HG03025 (cell line): ENCODE measurements at regions not wholly inside any gene's neighbourhood (a gene's known extent, or its start where the extent isn't known, plus 50 kb on each side); places are given as distances from the start of the nearest gene placed in this dataset.

Experiments
- ATAC-seq: cut with Tn5 transposase; IDR thresholded peaks from one replicate; pipeline ENCODE4 v1.9.1; 2021; ENCODE audit warnings: mild to moderate bottlenecking, moderate library complexity; ENCODE audit not compliant: unreplicated experiment, low FRiP score

DNA sequence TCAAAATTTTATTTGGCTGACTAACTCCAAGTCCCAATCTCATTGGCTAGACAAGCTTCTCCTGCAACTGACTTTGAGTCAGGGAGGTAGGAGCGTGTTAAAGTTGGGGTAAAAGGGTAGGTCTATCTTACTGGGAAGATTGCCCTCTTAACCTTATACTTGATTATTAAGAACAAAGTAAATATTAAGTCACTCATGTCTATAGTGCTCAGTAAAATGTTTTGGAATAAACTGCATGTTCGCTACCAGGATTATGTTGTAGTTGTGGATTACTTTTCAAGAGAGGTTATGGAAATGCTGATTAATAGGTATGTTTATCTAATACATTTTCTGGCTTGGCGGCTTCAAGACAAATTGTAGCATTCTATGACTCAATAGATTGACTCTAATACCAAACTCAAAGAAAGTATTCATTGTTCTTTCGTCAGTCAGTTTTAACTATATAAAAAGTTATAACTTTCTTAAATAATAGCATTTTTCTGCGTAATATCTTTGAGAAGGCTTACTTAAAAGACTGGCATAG is 539.1 kb downstream of the PSAT1 start:
- ATAC-seq: no peak

DNA sequence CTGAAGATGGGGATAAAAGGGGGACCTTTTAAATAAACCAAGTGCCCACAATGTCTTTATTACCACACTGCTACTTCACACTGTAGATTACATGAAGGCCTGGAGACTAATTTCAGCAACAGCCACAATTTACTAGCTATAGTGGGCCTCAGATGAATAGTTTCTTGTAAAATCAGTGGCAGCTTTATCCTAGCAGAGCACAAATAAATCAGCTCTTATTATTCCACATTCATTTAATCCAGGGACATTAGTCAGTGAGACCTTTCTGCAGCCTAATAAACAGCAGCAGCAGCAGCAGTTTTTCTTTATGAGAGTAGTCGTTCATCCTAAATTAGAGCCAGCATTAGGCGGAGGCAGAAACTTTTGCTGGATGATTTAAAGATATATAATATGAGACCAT is 542.3 kb downstream of the PSAT1 start:
- no peak for ATAC-seq

DNA sequence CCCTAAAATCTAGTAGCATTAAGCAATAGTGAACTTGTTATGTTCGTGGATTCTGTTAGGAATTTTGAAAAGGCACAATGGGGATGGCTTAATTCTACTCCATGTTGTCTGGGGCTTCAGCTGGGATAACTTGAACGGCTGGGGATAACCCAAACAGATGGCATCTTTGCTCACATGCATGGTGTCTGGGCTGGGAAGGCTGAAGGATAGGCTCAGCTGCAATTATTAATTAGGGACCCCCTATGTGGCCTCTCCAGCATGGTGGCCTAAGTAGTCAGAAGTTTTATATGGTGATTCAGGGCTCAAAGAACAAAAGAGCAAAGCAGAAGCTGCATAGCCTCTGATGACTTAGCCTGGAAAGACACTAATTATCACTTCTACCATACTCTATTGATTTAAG is 551.1 kb downstream of the PSAT1 start:
- no peak for ATAC-seq

DNA sequence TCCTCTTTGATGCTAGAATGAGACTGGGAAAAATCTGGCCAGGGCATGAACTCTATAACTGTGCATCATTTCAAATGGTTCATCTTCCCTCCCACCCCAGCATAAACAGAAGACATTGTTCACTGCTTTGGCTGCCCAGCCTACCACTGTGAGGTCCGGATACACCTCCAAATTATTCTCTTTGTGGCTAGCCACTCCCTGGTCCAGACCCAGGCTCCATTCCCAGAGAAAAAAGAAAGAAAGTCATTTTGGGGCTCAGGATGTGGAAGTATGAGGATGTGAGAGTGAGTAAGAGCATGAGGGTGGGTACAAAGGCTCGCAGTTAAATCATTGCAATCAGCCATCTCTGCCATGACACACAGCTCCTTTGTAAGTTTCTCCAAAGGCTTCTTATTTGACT is 559.2 kb downstream of the PSAT1 start:
- no peak for ATAC-seq

DNA sequence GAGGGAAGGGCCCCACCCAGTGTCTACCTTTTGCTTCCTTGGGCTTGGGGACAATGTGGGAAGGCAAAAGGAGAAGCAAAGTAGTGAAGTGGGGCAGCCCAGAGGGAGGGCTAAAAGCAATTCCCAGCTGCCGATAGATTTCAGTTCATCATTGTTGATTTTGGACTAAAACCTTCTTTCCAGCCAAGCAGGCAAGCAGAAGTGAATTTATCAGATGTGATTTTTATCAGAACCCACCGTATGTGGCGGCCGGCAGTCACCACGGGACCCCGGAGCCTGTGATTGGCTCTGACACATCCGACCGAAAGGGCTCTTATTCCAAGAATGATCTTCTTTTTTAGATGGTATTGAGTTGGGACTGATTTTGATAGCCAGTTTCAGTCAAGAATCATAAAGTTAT is 559.9 kb downstream of the PSAT1 start:
- no peak for ATAC-seq

DNA sequence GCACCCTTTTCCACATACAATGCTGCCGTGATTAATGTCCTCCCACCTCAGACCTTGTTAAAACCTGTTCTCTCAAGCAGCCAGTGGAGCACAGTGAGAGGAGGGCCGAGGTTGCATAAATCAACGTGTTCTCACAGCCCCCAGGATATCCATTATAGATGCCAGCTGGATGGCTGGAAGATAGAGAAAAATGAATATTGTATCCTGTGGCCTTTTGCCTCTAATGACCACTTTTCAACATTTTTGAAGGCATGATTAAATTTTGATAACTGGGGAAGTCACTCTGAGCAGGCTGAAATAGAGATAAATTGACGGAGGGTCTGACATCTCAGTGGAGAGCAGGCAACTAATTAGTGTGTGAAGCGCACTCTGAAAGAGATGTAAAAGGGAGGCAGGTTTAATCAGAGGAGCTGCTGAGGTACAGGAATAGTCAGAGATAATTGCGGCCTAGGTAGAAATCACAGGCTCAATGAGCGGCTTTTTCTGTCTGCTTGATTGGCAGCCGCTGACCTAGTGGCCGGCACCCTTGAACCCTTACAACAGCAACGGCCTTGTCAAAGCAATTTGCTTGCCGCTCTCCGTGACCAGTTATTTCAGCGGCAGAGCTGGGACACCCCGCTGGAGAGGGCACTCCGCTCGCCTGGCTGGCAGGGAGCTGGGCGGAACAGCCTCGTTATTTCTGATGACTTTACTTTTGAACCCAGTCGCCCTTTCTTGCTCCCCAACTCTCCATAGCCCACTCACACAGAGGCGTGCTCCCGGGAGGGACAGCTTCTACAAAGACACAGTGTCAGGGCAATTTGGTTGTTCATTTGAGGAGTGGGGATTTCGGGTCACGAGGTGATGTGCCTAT is 560.7 kb downstream of the PSAT1 start:
- no peak for ATAC-seq

DNA sequence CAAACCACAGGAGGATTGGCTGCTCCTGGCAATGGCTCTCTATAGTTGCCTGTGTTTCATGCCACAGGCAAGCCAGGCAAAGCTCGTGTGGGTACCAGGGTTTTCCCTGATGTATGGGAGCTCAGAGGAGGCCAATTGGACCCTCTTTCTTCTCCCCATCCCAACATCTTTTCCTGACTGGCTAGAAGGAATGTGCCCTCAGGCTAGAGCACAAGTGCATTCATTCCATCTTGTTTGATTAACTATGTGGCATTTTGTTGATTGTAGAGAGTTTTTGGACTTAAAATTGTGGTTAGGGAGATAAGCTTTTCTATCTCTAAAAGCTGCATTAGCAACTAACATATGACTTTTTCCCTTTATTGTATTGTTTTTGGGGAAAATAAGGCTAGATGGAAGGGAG is 561.3 kb downstream of the PSAT1 start:
- no peak for ATAC-seq

DNA sequence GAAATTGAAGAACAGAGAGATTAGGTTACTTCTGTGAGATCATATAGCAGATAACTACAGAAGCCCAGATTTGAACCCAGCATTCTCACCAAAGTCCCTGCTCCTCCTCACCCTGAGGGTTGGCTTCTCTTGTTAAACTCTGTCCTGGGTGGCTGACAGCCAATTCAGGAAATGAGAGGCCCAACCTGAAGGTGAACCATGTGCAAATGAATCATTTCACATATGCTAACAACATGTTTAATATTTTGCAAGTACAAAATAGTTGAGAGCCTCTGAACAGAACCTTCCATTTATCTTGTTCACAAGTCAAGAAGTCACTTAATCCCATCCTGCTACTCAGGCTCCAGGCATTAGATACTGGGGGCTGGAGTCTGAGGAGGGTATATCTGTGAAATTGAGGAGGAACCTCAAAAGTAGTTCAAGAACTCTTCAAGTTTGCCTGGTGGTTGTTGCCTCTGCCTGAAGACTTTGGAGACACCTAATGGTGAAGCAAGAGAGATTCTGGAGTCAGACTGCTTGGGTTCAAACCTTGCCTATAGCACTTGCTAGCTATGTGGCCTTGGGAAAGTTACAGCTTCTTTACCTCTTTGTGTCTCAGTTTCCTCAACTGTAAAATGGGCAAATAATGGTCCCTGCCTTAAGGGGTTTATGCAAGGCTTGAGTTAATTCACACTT is 564.0 kb downstream of the PSAT1 start:
- ATAC-seq: no peak

DNA sequence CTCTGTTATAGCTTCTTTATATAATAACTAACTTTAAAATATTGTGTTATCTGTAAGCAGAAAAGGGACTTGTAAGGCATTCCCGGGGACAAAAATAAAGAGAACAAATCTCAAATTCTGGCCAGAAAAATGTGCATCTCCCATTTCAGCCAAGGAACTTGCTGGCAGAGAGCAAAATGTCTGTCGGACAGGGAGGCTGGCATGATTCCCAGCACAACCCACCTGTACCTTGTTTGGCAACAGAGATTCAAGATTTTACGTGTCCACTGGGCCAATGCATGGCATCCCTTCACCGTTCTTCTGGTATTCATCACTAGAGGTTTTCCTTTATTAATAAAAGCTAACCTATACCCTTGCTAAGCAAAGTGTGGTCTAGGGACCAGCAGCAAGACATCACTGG is 566.6 kb downstream of the PSAT1 start:
- no peak for ATAC-seq

DNA sequence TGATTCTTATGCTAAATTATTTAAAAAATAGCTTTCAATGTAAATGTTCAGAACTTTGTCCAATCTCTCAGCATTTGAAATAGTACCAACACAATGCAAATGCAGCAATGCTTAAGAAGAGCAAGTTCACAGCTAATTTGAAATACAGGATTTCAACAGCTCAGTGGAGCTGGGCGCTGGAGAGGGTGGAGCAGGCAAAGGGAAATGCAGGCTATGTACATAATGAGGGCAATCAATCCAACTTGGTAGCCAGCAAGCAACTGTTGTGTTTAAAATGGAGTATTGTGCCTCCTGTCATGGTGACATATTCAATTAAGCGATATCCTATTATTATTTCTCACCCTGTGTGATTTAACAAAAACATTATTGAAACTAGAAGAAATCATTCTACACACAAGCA is 568.8 kb downstream of the PSAT1 start:
- ATAC-seq: no peak

DNA sequence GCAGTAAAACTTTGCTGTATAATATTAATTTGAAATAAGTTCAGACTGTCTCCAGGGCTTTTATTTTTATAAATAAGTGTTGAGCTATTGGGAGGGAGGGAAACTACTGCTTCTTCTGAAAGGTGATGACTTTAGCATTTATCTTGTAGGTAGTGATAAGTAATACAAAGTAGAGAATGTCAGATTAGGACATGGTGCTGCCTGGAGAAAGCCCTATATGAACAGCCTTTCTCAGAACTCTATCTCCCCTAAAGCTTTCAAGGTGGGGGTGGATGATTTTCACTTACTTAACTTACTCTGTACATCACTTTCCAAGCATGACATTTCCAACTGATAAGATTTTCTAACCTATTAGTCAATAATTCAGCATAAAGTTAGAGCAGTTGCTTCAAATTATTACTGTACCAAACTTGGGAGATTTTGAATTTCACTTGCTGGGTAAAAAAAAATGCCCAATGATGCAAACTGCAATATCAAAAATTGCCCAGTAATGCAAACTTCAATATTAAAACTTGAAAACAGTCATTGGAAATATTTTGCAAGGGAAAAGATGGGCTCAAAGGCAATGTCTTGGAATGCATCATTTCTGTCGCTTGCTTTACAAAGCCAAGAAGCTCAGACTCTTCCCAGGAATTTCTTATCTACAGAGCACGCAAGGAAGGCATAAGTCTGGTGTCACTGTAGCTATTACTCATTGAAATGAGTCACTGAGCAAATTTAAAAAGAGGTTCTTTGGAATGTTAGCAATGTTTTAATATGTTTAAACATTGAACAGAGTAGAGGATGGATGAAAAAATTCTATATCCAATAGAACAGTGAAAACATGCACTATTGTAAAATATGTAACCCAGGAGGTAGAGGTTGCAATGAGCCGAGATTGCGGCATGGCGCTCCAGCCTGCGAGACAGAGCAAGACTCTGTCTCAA is 569.5 kb downstream of the PSAT1 start:
- ATAC-seq: no peak

DNA sequence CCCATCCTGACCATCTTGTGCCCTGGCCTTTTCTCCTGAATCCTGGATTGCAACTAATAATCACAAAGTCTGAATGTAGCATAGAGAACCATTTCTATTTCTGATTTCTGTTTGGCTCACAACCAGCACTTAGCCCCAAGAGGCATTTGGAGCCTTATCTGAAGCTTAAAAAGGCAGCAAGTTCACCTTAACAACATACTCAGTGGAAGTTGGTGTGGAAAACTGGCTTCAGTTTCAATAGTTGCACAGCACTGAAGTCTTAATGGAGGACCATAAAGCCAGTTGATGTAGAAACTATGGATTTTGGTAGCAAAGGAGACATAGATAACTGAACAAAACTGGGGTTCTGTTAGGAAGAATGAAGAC is 574.1 kb downstream of the PSAT1 start:
- ATAC-seq: no peak

DNA sequence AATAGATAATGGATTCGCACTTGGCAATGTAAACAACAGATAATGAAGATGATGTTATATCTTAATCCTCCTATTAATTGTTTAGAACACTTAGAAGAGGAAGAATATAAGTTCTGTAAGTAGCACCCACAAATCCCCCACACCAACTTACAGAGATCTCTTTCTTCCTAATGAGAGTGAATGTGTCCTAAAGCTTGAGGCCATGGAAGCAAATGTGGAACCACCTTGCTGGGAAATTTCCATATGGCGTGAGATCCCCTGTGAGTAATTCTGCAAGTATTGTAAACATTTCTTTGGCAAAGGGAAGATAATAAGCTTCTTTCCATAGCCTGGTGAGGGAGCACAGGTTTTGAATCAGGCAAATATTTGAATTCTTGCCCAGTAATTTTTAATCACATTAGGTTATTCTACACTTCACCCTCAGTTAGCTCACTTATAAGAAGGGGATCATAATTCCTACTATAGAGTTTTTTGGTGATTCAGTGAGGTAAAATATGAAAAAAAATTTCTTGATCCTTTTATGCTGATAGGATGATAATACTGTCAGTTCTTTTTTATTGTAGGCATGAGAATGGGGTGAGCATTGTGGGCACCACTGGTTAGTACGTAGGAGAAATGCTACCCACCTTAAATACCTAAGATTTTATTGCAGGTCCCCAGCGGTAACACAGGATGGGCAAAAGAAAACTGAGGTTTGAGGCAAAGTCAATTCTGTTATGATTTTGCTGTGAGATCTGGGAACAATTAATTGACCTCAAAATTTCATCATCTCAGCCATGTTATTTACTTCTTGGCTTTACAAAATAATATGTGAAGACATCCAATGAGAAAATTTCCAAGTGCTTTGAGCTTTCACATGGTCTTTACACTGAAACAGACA is 574.8 kb downstream of the PSAT1 start:
- ATAC-seq: no peak

DNA sequence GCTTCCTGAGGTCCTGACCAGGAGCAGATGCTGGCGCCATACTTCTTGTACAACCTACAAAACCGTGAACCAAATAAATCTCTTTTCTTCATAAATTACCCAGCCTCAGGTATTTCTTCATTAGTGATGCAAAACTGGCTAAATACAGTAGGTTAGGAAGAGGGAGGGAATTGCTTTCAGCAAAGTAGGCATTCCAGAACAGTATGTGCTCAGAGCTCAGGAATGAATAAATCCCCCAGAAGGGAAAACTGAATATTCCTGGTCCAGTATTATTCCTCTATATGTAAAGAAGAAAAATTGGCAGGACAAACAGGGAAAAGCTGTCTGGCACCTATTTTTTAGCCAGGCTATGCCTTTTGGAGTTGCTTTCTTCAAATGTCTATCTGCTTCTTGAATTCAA is 577.1 kb downstream of the PSAT1 start:
- ATAC-seq: no peak

DNA sequence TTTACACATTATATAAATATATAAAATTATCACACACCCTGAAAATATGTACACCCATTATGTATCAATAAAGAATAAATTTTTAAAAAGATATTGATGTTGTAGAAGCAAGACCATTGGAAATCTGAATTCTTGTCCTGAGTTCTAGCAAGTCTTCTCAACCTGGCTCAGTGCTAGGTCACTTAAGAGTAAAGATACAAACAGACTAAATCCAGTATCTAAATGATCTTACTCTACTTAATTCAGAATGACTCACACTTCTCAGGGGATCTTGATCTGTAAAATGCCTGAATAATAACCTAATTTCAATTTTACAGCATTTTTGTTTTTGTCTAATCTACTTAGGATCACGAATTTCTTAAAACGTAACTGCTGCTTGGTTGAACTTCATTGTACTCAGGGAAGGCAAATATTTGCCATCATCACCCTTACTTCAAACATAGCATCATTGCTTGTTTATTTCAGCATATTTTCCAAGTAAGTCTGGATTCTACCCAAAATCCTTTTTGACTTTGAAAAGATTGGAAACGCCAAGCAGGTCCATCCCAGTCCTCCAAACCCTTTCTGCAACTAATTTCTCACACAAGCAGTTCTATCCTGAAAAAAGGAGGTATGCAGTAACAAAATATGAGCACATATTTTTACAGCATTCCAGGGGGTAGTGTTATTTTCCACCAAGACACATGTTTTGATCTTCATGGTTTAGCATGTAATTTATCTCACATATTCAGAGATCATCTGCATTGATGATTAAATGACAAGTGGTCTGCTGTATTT is 582.6 kb downstream of the PSAT1 start:
- no peak for ATAC-seq

DNA sequence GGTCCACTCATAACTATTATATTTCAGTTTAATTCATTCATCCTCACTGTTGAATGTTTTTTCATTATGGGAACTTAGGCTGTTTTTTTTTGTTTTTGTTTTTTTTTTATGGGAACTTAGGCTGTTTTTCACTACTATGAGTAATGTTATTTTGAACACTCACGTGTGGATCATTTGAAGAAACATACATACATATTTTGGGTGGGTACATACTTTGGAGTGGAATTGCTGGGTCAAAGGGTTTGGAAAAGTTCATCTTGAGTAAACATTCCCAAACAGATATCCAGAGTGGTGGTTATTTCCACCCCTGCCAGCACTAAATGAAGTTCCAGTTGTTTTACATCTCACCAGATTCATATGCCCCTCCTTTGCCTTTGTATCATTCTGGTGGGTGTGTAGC is 584.4 kb downstream of the PSAT1 start:
- no peak for ATAC-seq

DNA sequence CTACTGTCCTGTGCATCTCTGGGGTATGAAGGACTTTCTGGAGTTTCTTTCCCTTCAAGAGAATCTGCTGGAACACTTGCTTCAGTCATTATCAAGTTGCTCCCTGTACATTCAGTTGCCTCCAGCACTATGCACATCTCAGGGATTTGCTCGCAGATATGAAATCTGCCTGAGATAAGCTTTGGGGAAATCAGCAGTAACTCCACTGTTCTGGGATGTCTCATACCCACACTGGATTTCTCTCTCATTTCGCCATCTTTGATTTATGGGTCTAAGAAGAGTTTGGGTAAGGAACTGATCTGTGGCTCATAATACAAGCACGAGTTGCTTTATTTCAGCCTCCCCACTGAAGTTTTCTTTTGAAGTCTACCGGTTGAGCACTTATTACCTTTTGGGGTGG is 585.6 kb downstream of the PSAT1 start:
- no peak for ATAC-seq

DNA sequence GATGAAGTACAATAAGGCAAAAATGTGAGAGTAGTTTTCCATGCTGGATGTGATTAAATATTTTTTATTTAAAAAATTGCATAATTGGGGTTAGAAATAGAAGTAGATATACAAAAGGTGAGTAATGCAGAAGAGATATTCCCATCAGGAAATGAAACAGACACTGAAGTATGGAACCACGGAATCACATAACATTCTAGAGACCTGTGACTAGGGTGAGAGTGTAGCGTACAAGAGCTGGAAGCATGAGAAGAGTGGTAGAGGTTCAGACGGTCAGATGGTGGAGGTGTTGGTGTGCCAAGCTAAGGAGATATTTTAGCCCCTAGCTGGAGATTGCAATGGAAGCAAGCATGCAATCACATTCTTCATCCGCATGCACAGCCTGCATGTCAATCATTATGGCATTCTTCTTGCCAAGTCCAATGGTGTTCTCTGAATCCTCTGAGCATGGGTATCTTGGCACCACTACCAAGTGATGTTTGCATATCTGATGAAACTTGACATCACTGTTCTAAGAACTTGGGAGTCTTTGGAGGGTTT is 587.8 kb downstream of the PSAT1 start:
- no peak for ATAC-seq

DNA sequence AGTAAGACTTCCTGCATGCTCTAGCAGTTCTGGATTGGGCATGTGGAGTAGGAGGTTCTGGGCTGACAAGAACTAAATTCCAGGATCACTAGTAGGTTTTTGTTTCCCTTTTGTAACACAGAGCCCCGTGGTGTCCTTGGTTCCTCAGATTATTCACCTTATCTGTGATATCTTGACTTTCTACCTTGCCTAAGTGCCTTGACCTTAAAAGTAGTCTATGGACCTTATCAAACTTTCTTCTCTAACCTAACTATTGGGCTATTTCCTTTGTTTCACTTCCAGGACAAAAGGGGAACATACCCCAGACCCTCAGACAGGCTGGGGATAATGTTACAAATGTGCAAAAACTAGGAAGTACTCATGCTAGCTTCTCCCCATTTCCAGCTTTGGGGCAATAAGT is 595.3 kb downstream of the PSAT1 start:
- ATAC-seq: no peak
